LNCAP (cell line): ENCODE measurements at regions not wholly inside any gene's neighbourhood (a gene's known extent, or its start where the extent isn't known, plus 50 kb on each side); places are given as distances from the start of the nearest gene placed in this dataset.

Experiments
- TF ChIP-seq, protein P1 (sequence below): fragments of 450-650 bp; IDR thresholded peaks from 2 replicates; pipeline ENCODE4 v1.5.1; 2017; ENCODE audit warnings: mild to moderate bottlenecking

DNA sequence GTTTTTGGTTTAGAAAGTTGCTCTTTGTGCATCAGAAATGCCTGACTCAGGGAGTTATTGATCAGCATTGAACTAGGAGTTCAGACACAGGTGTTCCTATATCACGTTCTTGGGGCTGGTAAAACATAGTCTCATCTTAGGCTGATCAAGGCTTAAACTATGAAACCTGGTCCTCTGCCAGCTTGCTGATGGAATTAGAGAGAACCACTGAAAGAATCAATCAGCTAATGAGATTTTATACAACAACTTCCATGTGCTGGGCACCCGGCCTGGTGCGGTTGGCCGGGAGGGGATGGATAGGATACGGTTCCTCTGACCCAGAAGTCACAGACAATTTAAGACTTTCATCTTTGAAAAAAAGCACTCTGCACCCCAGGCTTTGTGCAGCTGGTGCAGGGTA lies 164.9 kb downstream of the RDH14 start:
- TF ChIP-seq, protein P1, sequence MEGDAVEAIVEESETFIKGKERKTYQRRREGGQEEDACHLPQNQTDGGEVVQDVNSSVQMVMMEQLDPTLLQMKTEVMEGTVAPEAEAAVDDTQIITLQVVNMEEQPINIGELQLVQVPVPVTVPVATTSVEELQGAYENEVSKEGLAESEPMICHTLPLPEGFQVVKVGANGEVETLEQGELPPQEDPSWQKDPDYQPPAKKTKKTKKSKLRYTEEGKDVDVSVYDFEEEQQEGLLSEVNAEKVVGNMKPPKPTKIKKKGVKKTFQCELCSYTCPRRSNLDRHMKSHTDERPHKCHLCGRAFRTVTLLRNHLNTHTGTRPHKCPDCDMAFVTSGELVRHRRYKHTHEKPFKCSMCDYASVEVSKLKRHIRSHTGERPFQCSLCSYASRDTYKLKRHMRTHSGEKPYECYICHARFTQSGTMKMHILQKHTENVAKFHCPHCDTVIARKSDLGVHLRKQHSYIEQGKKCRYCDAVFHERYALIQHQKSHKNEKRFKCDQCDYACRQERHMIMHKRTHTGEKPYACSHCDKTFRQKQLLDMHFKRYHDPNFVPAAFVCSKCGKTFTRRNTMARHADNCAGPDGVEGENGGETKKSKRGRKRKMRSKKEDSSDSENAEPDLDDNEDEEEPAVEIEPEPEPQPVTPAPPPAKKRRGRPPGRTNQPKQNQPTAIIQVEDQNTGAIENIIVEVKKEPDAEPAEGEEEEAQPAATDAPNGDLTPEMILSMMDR, result no peak

DNA sequence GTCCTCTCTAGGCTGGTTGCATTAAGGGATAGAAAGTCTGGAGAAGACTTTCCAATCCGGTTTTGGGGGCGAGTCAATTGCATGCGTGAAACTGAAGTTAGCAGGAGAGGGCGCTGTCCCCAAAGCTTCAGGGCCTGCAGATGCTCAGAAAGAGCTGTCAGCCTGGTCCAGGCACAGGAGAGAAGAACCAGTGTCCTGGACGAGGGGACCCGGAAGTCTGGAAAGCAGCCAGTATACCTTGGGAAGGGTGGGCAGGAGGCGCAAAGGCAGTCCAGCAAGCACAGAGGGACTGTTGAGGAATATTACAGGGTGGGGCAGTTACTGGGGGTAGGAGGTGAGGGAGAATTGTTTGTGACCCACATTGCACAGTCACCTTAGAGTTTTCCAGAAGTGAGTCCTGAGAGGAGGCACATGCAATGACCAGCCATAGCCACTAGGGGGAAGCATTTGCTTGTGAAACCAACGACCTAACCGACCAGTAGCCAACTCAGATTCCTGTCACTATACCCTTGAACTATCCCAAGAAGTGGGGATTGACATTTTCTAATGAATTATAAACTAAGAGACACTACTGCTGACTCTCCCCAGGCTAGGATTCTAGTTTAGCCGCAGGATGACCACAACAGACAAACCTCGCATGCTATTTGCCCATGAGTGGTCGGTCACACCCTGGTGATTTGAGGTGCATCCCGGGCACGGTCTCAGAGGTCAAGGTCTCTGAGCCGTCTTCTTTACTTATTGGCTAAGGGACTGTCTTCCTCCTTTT lies 172.8 kb downstream of the RDH14 start:
- TF ChIP-seq, protein P1, result peak; percentile 80

DNA sequence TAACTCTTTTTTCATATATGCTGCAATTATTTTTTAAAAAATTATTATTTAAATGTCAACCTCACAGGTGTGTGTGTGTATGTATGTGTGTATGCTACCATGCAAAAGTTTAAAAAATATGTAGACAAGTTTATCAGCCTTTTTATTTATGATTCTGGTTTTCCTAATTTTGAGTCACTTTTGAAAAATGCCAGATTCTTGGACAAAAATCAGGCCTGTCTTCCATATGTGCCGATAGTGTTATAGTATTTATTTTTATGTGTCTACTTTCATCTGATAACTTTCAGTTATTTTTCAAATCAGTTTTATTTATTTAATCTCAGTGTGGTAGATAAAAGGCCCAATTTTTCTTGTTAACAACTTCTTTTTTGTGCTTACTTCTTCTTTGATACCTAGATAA lies 176.2 kb downstream of the RDH14 start:
- TF ChIP-seq, protein P1, result no peak

DNA sequence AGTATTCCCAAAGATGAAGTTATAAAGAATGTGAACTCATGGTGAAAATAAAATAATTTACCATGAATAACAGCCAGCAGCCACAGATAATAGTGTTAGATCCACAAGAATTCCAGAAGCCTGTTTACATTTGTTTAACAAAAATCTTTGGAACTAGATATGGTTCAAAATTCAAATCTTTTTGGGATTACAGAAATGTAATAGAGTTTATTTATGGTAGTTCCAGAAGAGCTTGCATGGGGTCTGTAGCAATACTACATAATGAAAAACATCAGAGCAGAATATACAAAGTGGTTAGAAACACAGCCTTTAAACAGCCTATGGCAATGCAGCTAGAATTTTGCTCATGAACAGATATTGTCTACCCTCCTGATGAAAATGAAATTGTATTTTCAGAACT lies 179.1 kb downstream of the RDH14 start:
- TF ChIP-seq, protein P1, result no peak

DNA sequence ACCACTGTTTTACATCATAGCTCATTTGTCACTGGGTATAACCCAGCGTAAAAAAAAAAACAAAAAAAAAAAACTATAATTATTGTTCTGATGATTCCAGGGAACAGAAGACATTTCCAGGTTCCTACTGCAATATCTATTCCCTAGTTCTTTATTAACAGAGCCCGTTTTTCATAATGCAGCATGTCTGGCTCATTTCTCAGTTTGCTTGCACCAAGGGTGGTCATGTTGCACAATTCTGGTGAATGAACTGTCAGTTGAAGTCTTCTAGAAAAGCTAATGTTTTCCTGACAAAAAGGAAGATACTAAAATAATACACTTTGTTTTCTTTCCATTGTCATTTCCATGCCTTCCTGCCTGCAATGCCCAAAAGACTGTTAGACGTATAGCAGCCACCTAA lies 180.1 kb downstream of the RDH14 start:
- TF ChIP-seq, protein P1, result no peak

DNA sequence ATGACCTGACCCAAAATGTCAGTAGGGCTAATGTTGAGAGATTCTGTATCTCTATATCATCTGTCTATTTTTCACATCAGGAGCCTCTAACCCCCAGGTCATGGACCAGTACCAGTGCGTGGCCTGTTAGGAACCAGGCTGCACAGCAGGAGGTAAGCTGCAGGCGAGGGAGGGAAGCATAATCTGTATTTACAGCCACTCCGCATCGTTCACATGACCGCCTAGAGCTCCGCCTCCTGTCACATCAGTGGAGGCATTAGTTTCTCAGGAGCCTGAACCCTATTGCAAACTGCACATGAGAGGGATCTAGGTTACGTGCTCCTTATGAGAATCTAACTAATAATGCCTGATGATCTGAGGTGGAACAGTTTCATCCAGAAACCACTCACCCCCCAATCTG lies 180.6 kb downstream of the RDH14 start:
- TF ChIP-seq, protein P1, result no peak

DNA sequence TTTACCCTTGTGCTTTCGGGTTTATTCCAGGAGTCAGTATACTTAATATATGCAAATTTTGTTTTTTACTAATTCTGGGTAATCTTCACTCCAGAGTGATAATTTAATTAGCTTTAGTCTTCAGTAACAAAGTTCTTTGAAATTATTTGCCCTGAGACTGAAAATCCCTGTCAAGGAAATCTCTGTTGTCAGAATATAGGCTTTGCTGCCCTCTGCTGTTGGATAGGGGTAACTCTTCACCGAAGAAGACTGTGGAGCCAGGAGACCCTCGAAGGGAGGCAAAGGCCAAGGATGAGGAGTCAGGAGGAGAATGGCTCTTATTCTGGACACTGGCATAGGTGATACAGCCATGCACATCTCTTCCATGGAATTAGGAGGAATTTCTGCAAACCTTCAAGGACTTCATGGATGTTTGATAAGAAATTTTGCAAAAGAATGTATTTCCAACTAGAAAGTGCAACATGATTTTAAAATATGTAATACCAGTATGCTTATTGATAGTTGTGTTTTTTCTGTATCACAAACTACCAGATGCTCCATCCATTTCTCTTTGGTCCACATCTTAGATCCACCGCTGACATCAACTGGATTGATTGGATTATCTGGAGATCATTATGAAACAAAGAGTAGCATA lies 182.3 kb downstream of the RDH14 start:
- TF ChIP-seq, protein P1, result peak; percentile 80
